ENCODE measurements at regions not wholly inside any gene's neighbourhood (a gene's known extent, or its start where the extent isn't known, plus 50 kb on each side); places are given as distances from the start of the nearest gene placed in this dataset.
"Not testable (repeated sequence)": the region's sequence is repeated elsewhere in the genome, so short reads cannot be mapped to it uniquely, and the experiment has no call there.

DNA sequence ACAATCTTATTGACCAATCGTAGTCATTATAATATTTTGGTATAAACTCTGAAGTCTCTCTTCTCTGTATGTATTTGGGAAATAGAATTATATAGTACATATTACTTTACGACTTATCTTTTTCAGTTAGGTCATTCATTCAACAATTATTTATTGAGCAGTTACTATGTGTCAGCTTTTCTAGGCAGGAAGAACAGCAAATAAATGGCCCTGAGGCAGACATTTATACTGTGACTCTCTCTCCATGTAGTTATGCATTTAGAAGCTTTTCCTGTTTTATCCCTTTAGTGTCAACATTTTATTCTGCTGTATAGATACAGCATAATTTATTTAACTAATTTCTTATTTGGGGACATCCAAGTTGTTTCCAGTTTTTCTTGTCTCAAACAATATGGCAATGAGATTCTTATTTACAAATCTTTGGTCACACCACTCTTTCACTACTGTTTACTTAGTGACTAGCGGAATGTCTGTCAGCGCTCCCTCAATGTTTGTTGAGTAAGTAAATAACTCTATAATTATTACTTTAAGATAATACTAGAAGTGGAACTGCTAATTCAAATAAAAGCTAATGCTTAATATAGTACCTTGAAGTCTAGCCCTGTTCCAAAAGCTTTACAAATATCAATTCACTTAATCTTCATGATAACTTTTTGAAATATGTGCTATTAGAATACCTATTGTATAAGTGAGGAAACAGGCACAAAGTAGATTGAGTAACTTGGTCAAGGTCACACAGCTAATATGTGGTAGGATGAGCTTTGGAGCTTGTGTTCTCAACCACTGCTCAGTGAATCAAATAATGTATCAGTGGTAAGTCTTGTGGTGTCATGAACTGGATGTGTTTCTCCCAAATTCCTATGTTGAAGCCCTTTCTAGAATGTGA is 465.6 kb downstream of the SIPA1L2 start:
- DNase-seq: no peak
- TF ChIP-seq, protein P1, sequence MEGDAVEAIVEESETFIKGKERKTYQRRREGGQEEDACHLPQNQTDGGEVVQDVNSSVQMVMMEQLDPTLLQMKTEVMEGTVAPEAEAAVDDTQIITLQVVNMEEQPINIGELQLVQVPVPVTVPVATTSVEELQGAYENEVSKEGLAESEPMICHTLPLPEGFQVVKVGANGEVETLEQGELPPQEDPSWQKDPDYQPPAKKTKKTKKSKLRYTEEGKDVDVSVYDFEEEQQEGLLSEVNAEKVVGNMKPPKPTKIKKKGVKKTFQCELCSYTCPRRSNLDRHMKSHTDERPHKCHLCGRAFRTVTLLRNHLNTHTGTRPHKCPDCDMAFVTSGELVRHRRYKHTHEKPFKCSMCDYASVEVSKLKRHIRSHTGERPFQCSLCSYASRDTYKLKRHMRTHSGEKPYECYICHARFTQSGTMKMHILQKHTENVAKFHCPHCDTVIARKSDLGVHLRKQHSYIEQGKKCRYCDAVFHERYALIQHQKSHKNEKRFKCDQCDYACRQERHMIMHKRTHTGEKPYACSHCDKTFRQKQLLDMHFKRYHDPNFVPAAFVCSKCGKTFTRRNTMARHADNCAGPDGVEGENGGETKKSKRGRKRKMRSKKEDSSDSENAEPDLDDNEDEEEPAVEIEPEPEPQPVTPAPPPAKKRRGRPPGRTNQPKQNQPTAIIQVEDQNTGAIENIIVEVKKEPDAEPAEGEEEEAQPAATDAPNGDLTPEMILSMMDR (IDR thresholded peaks at IDR 0.05; ENCODE audit: low read depth, low read length): no peak
- H3K27me3 ChIP-seq: no peaks in the 10 kb centered on the region
- no peaks in the 10 kb centered on the region for H3K36me3 ChIP-seq
- H3K4me3 ChIP-seq (ENCODE audit: low read depth, low read length): no peak overlapping the region
- H3K9me3 ChIP-seq: no peaks in the 10 kb centered on the region
- no peaks in the 10 kb centered on the region for H3K4me1 ChIP-seq

DNA sequence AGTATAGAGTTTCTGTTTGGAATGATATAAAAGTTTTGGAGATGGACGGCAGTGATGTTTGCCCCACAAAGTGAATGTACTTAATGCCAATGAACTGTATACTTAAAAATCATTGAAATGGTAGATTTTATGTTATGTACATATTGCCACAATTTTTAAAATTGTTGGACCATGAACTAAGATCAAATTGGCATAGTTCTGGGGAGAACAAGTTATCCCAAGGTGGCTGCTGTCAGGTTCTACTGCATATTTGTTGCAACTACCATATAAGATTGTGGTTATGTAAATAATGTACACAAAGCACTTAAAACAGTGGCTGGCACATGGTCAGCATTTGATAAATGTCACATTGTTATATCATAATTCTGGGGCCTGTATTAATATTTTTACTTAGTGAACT is 466.4 kb downstream of the SIPA1L2 start:
- H3K4me1 ChIP-seq: no peaks in the 10 kb centered on the region
- DNase-seq: no peak
- no peaks in the 10 kb centered on the region for H3K27me3 ChIP-seq
- H3K36me3 ChIP-seq: no peaks in the 10 kb centered on the region
- no peaks in the 10 kb centered on the region for H3K9me3 ChIP-seq
- H3K4me3 ChIP-seq (ENCODE audit: low read depth, low read length): no peak overlapping the region
- TF ChIP-seq, protein P1 (IDR thresholded peaks at IDR 0.05; ENCODE audit: low read depth, low read length): no peak

DNA sequence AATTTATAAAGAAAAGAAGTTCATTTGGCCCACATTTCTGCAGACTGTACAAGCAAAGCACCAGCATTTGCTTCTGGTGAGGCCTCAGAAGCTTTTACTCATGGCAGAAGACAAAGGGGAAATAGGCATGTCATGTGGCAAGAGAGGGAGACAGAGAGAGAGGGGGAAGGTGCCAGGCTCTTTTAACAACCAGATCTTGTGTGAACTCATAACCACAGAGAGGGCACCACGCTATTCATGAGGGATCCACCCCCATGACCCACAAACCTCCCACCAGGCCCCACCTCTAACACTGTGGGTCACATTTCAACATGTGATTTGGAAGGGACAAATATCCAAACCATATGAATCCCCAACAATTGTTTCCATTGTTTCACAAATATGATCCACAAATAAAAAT is 467.9 kb downstream of the SIPA1L2 start:
- no peaks in the 10 kb centered on the region for H3K4me1 ChIP-seq
- no peaks in the 10 kb centered on the region for H3K9me3 ChIP-seq
- H3K36me3 ChIP-seq: no peaks in the 10 kb centered on the region
- no peak overlapping the region for H3K4me3 ChIP-seq (ENCODE audit: low read depth, low read length)
- no peaks in the 10 kb centered on the region for H3K27me3 ChIP-seq
- TF ChIP-seq, protein P1 (IDR thresholded peaks at IDR 0.05; ENCODE audit: low read depth, low read length): no peak
- DNase-seq: no peak

DNA sequence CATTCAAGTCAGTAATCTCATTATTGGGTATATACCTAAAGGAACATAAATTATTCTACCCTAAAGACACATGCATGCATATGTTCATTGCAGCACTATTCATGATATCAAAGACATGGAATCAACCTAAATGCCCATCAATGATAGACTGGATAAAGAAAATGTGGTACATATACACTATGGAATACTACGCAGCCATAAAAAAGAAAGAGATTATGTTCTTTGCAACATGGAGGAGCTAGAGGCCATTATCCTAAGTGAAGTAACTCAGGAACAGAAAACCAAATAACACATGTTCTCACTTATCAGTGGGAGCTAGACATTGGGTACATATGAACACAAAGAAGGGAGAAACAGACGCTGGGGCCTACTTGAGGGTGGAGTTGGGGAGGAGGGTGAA is 471.4 kb downstream of the SIPA1L2 start:
- H3K27me3 ChIP-seq; H3K4me3 ChIP-seq (ENCODE audit: low read depth, low read length); H3K4me1 ChIP-seq; H3K9me3 ChIP-seq; H3K36me3 ChIP-seq; DNase-seq: not testable (repeated sequence)

- H3K9me3 ChIP-seq; H3K4me1 ChIP-seq; H3K4me3 ChIP-seq (ENCODE audit: low read depth, low read length); DNase-seq; H3K36me3 ChIP-seq; H3K27me3 ChIP-seq: not testable (repeated sequence)
Observed at GRCh38 chr1:232156070-232156469, 473.9 kb downstream of the SIPA1L2 start.

GRCh38 chr1:232153652-232154051 is 476.3 kb downstream of the SIPA1L2 start:
- no peak for DNase-seq
- Histone ChIP-seq H3K27me3 (no peaks in the 10 kb centered on the region), H3K9me3 (no peaks in the 10 kb centered on the region), H3K36me3 (no peaks in the 10 kb centered on the region), H3K4me1 (no peaks in the 10 kb centered on the region), H3K4me3 (ENCODE audit: low read depth, low read length) (no peak overlapping the region)
- TF ChIP-seq, protein P1 (IDR thresholded peaks at IDR 0.05; ENCODE audit: low read depth, low read length): no peak

DNA sequence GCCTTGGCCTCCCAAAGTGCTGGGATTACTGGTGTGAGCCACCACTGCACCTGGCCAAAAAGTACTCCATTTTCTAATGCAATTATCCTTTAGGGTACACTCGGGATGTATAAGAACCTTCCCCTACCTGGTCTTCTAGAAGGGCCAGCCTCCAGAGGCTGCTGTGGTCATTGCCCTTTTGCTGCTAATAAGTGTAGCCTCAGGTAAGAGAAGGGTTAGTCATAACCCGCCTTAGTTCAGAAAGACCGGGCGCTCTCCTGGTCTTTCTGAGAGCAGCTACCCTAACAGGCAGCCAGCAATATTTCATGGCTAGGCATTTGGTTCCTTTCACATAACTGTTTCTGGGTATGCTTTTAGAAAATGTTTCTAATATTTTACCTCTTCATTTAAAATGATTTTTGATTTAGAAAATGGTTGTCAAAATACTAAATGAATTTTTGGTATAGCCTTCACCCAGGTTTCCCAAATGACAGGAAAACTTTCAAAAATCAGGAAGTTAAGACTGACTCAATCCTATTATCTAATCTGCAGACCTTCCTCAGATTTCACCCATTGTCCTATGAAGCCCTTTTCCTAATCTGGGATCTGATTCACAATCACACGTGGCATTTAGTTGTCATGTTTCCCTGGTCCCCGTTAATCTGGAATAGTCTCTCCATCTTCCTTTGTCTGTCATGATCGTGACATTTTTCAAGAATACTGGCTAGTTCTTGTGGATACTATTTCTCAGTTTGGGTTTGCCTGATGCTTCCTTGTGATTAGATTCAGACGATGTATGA is 479.0 kb downstream of the SIPA1L2 start:
- no peaks in the 10 kb centered on the region for H3K36me3 ChIP-seq
- H3K4me1 ChIP-seq: no peaks in the 10 kb centered on the region
- TF ChIP-seq, protein P1 (IDR thresholded peaks at IDR 0.05; ENCODE audit: low read depth, low read length): no peak
- H3K4me3 ChIP-seq (ENCODE audit: low read depth, low read length): no peak overlapping the region
- DNase-seq: no peak
- no peaks in the 10 kb centered on the region for H3K9me3 ChIP-seq
- no peaks in the 10 kb centered on the region for H3K27me3 ChIP-seq
